K562 (cell line): ENCODE measurements at regions not wholly inside any gene's neighbourhood (a gene's known extent, or its start where the extent isn't known, plus 50 kb on each side); places are given as distances from the start of the nearest gene placed in this dataset.

Experiments used
- ATAC-seq: fragments of 200-7000 bp; cut with Tn5 transposase; 3 replicates; pipeline ENCODE4 v1.9.1; 2020; ENCODE audit warnings: moderate library complexity
- BruUV-seq: library from RNA; stranded (reverse); fragments of 400-500 nt; replicated peaks from 2 replicates; lab custom pipeline; 2021; lab: Mats Ljungman, UMichigan
- CTCF ChIA-PET: fragments of 300-600 bp; formaldehyde crosslinking; extraction: SDS; loops from one replicate; lab custom pipeline; 2021; ENCODE audit warnings: low intra/inter-chr PET ratio; lab: Yijun Ruan, JAX
- POLR2A ChIA-PET: fragments of 300-600, 350-650 bp; sonication (Branson Sonifier 250); formaldehyde crosslinking; extraction: SDS; loops from one replicate; lab custom pipeline; 2021; ENCODE audit warnings: antibody characterized with exemption, inconsistent platforms; lab: Yijun Ruan, JAX
- DNase-seq, 4 experiments: peaks; one replicate each; pipeline versions ENCODE4 v3.0.0 to v3.0.0-alpha.2; 2011 to 2018; ENCODE audit warnings: low spot score in 3 of 4, mixed read lengths in 3 of 4; ENCODE audit errors: extremely low read depth in 1 of 4
- FAIRE-seq: peaks from 2 replicates; lab custom pipeline; 2011; peaks lifted over from hg19 to GRCh38; lab: Jason Lieb, UNC
- H2AFZ ChIP-seq: 2 replicates; pipeline ENCODE4 v1.6.0; 2011; ENCODE audit warnings: low read depth, low read length, control low read depth, inconsistent platforms
- H3K27ac ChIP-seq: fragments of 200-600 bp; 3 replicates; pipeline ENCODE4 v1.8.0; 2011; ENCODE audit warnings: low read depth, mild to moderate bottlenecking, control low read depth, inconsistent platforms, low read length, moderate library complexity, mixed read lengths; ENCODE audit errors: extremely low read depth
- H3K27me3 ChIP-seq, 2 experiments: fragments of 300-600 bp in 1 of 2; 2 replicates in 1 of 2; 3 replicates in 1 of 2; pipeline versions ENCODE4 v1.6.0 to v1.8.0; 2011; ENCODE audit warnings: inconsistent platforms in 2 of 2, low read length in 2 of 2, mild to moderate bottlenecking in 1 of 2, mixed read lengths in 1 of 2, moderate library complexity in 1 of 2; ENCODE audit not compliant: control insufficient read depth in 2 of 2, insufficient read depth in 2 of 2
- H3K36me3 ChIP-seq: fragments of 300-600 bp; 3 replicates; pipeline ENCODE4 v1.8.0; 2011; ENCODE audit warnings: mild to moderate bottlenecking, low read length, inconsistent platforms; ENCODE audit not compliant: control insufficient read depth, insufficient read depth
- H3K4me1 ChIP-seq, 2 experiments: fragments of 200-600 bp in 1 of 2; replicated peaks in 1 of 2; 2 replicates in 1 of 2; 3 replicates in 1 of 2; pipeline versions ENCODE4 v1.5.1 to v1.8.0; 2011; ENCODE audit warnings: inconsistent platforms in 2 of 2, low read length in 2 of 2, mild to moderate bottlenecking in 1 of 2, mixed read lengths in 1 of 2, moderate library complexity in 1 of 2; ENCODE audit not compliant: control insufficient read depth in 2 of 2, insufficient read depth in 2 of 2
- H3K4me2 ChIP-seq: 2 replicates; pipeline ENCODE4 v1.6.1; 2011; ENCODE audit warnings: low read length, control low read depth, inconsistent platforms, mixed read lengths; ENCODE audit not compliant: insufficient read depth
- H3K4me3 ChIP-seq: fragments of 200-600 bp; sonication (generic), shearing (Covaris generic); 2 replicates; pipeline ENCODE4 v1.5.1; 2016; ENCODE audit warnings: control low read depth, inconsistent platforms
- H3K79me2 ChIP-seq: fragments of 200-600 bp; 3 replicates; pipeline ENCODE4 v1.8.0; 2011; ENCODE audit warnings: low read length, inconsistent platforms; ENCODE audit not compliant: control insufficient read depth, insufficient read depth
- H3K9ac ChIP-seq, 2 experiments: 2 replicates each; pipeline versions ENCODE4 v1.6.0 to v1.6.1; 2011; ENCODE audit warnings: low read depth in 2 of 2, low read length in 2 of 2, control low read depth in 1 of 2, inconsistent platforms in 1 of 2, mild to moderate bottlenecking in 1 of 2, mixed read lengths in 1 of 2; ENCODE audit not compliant: insufficient read depth in 1 of 2
- H3K9me1 ChIP-seq: one replicate; pipeline ENCODE4 v1.6.0; 2011; ENCODE audit warnings: inconsistent platforms, mild to moderate bottlenecking, low read length, moderate library complexity; ENCODE audit not compliant: control insufficient read depth, insufficient read depth
- H3K9me3 ChIP-seq: replicated peaks from 2 replicates; pipeline ENCODE4 v1.5.1; 2011; ENCODE audit warnings: low read depth, low read length, inconsistent platforms; ENCODE audit not compliant: control insufficient read depth, insufficient read depth
- H4K20me1 ChIP-seq: replicated peaks from 2 replicates; pipeline ENCODE4 v1.6.1; 2011; ENCODE audit warnings: low read length, inconsistent platforms, mixed read lengths; ENCODE audit not compliant: control insufficient read depth, insufficient read depth
- C11orf30 ChIP-seq: fragments of 450-650 bp; IDR thresholded peaks from 2 replicates; pipeline ENCODE4 v1.6.1; 2016; ENCODE audit warnings: low read depth, mild to moderate bottlenecking
- DLX4 ChIP-seq: fragments of 250-450 bp; sonication (Bioruptor Pico); IDR thresholded peaks from 2 replicates; pipeline ENCODE4 v1.6.1; 2021; ENCODE audit warnings: mild to moderate bottlenecking
- ESRRB ChIP-seq: fragments of 250-450 bp; sonication (Bioruptor Pico); IDR thresholded peaks from 2 replicates; pipeline ENCODE4 v1.5.0; 2020; ENCODE audit warnings: mild to moderate bottlenecking, moderate library complexity, borderline replicate concordance
- HNRNPK ChIP-seq: fragments of 200-400 bp; formaldehyde crosslinking; IDR thresholded peaks from one replicate; pipeline ENCODE4 v1.6.1; 2018; ENCODE audit warnings: mild to moderate bottlenecking, low read depth, low read length; ENCODE audit not compliant: poor library complexity, severe bottlenecking
- ILK ChIP-seq: fragments of 450-650 bp; IDR thresholded peaks from 2 replicates; pipeline ENCODE4 v1.6.1; 2016; ENCODE audit warnings: missing genetic modification characterization, low read depth, mild to moderate bottlenecking, missing compliant biosample characterization, moderate library complexity, borderline replicate concordance
- KDM2B ChIP-seq: fragments of 250-450 bp; sonication (Bioruptor Pico); IDR thresholded peaks from 2 replicates; pipeline ENCODE4 v1.8.0; 2021; ENCODE audit warnings: mild to moderate bottlenecking, moderate library complexity
- KHSRP ChIP-seq: fragments of 450-650 bp; IDR thresholded peaks from 2 replicates; pipeline ENCODE4 v1.6.1; 2017
- KLF10 ChIP-seq: fragments of 250-450 bp; sonication (Bioruptor Pico); IDR thresholded peaks from 2 replicates; pipeline ENCODE4 v1.6.1; 2021; ENCODE audit warnings: matching md5 sums
- MXI1 ChIP-seq: IDR thresholded peaks from 2 replicates; pipeline ENCODE4 v1.6.1; 2011; ENCODE audit warnings: low read depth, mild to moderate bottlenecking, improper control_type of control experiment, low read length
- POLR2AphosphoS5 ChIP-seq: IDR thresholded peaks from 2 replicates; pipeline ENCODE4 v1.6.1; 2011; ENCODE audit warnings: mild to moderate bottlenecking, low read depth, low read length, moderate library complexity; ENCODE audit not compliant: control insufficient read depth, insufficient read depth
- POLR2G ChIP-seq: fragments of 200-400 bp; formaldehyde crosslinking; IDR thresholded peaks from 2 replicates; pipeline ENCODE4 v1.6.1; 2017; ENCODE audit warnings: low read depth, mild to moderate bottlenecking, antibody characterized with exemption, low read length, moderate library complexity
- PTRF ChIP-seq: fragments of 450-650 bp; IDR thresholded peaks from 2 replicates; pipeline ENCODE4 v1.6.1; 2016; ENCODE audit warnings: mild to moderate bottlenecking, missing genetic modification characterization, missing compliant biosample characterization
- RAD51 ChIP-seq: fragments of 450-650 bp; IDR thresholded peaks from 2 replicates; pipeline ENCODE4 v1.7.1; 2016; ENCODE audit warnings: low read depth, mild to moderate bottlenecking, borderline replicate concordance
- STAG1 ChIP-seq: sonication (generic); formaldehyde crosslinking; IDR thresholded peaks from 2 replicates; pipeline ENCODE4 v1.5.0; 2020; ENCODE audit warnings: missing genetic modification reagents, borderline replicate concordance
- TEAD2 ChIP-seq: fragments of 450-650 bp; IDR thresholded peaks from 2 replicates; pipeline ENCODE4 v1.6.1; 2016; ENCODE audit warnings: missing genetic modification characterization, control low read depth, missing compliant biosample characterization
- ZKSCAN3 ChIP-seq: fragments of 250-450 bp; sonication (Bioruptor Pico); IDR thresholded peaks from 2 replicates; pipeline ENCODE4 v1.4.0; 2020
- WGBS: fragments of 100-300 bp; shearing (Covaris generic); methylation state at CpG from one replicate; pipeline ENCODE4 v1.1.6; 2016; ENCODE audit warnings: low coverage, mixed read lengths; ENCODE audit not compliant: insufficient coverage; ENCODE audit errors: missing lambda C conversion rate; 5-methylcytosine and 5-hydroxymethylcytosine counted together
- in situ Hi-C: fragments of 300-500 bp; cut with MboI; formaldehyde crosslinking; loops from 4 replicates; pipeline ENCODE4 v1.15.0; 2018; ENCODE audit warnings: inconsistent platforms, mixed read lengths
- intact Hi-C: fragments of 100-400 bp; cut with micrococcal nuclease; formaldehyde crosslinking; loops from 2 replicates; pipeline ENCODE4 v1.14.2; 2022
- TF ChIP-seq, protein P1 (sequence below), 3 experiments: fragments of 200-800 bp in 1 of 3; sonication (Bioruptor generic) in 1 of 3; sonication (generic) in 1 of 3; formaldehyde crosslinking in 1 of 3; IDR thresholded peaks; 2 replicates each; pipeline versions ENCODE4 v1.6.1 to v1.8.0; 2016 to 2022; ENCODE audit warnings: mild to moderate bottlenecking in 2 of 3, missing compliant biosample characterization in 2 of 3, missing genetic modification characterization in 2 of 3, missing genetic modification reagents in 1 of 3

DNA sequence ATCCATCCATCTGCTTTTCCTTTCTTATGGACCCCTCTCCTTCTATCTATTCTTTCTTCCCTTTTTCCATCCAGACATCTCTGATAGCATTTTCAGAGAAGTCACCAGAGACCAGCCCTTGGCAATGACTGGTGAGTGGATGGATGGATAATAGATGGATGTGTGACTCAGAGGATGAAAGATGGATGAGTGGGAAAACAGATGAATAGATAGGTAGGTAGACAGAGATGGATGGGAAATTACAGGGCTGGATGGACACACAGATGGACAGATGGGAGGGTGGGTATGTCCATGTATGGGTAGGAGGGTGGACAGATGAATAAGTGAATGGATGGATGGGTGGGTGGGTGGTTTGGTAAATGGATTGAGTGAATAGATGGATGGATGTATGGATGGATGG is 101.0 kb downstream of the LITAF start:
- BruUV-seq, result no TSS peak
- Histone ChIP-seq H3K9me3 (no peaks in the 10 kb centered on the region), H2AFZ (no peak overlapping the region), H3K4me2 (no peak overlapping the region), H3K9ac (no peak overlapping the region), H3K27me3 (peaks cover 0 to 2% of the 10 kb centered on the region in 2 experiments; a peak in 2 of 5 replicates), H4K20me1 (no peaks in the 10 kb centered on the region), H3K36me3 (no peaks in the 10 kb centered on the region), H3K4me3 (no peak overlapping the region), H3K79me2 (no peaks in the 10 kb centered on the region), H3K27ac (no peak overlapping the region), H3K4me1 (no peaks in the 10 kb centered on the region; a peak in 1 of 5 replicates), H3K9me1 (no peaks in the 10 kb centered on the region)
- POLR2A ChIA-PET, result no interaction called here
- no peak for ATAC-seq
- intact Hi-C loops (no loop called here), in situ Hi-C loops (no loop called here)
- DNase-seq, result no peak
- CTCF ChIA-PET, result no interaction called here
- FAIRE-seq, result no peak
- no peak for TF ChIP-seq KLF10 (CRISPR knock-in tag)
- TF ChIP-seq POLR2G, result no peak
- TF ChIP-seq ILK (tag), result no peak
- no peak for TF ChIP-seq PTRF

- in situ Hi-C loops, result no loop called here
- Histone ChIP-seq H3K9me3 (no peaks in the 10 kb centered on the region), H3K79me2 (no peaks in the 10 kb centered on the region), H4K20me1 (no peaks in the 10 kb centered on the region), H3K4me1 (peaks cover 0 to 6% of the 10 kb centered on the region in 2 experiments; a peak in 2 of 5 replicates)
- ATAC-seq, result no peak
- POLR2A ChIA-PET, result no interaction called here
- TF ChIP-seq DLX4 (CRISPR knock-in tag) (no peak), TEAD2 (no peak), HNRNPK (no peak), ZKSCAN3 (CRISPR knock-in tag) (no peak), STAG1 (CRISPR knock-in tag) (no peak), KHSRP (no peak), KDM2B (CRISPR knock-in tag) (no peak), RAD51 (no peak), MXI1 (no peak), POLR2AphosphoS5 (no peak), ESRRB (CRISPR knock-in tag) (no peak), C11orf30 (no peak)
- TF ChIP-seq, protein P1, sequence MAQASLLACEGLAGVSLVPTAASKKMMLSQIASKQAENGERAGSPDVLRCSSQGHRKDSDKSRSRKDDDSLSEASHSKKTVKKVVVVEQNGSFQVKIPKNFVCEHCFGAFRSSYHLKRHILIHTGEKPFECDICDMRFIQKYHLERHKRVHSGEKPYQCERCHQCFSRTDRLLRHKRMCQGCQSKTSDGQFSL (CRISPR knock-in tag; IDR thresholded peaks at IDR 0.05), result no peak
- TF ChIP-seq, protein P1 (tag; IDR thresholded peaks at IDR 0.05), result no peak
- TF ChIP-seq, all 486 proteins: peak for 0
- Histone ChIP-seq H3K9ac (no peak overlapping the region), H3K27me3 (no peaks in the 10 kb centered on the region; a peak in 1 of 5 replicates), H3K4me3 (no peak overlapping the region), H3K4me2 (no peak overlapping the region), H3K9me1 (no peaks in the 10 kb centered on the region), H2AFZ (no peak overlapping the region), H3K36me3 (no peaks in the 10 kb centered on the region), H3K27ac (no peak overlapping the region)
- 15% methylated on average over 2 of the region's 2 CpGs for WGBS
- no peak for FAIRE-seq
- no TSS peak for BruUV-seq
- intact Hi-C loops, result no loop called here
- CTCF ChIA-PET, result no interaction called here
- no peak for DNase-seq
These were observed 99.4 kb downstream of the LITAF start for GRCh38 chr16:11487289-11487688.
